T-helper 1 cell treated with Interleukin-12 subunit alpha and Interleukin-12 subunit beta and Interleukin-4 antibody, amounts not matched to agents 30 μg/mL and 1 μg/mL, for 36 hours (primary cell): ENCODE measurements at regions not wholly inside any gene's neighbourhood (a gene's known extent, or its start where the extent isn't known, plus 50 kb on each side); places are given as distances from the start of the nearest gene placed in this dataset.
"Not testable (repeated sequence)": the region's sequence is repeated elsewhere in the genome, so short reads cannot be mapped to it uniquely, and the experiment has no call there.

Experiments
- H3K27ac Mint-ChIP-seq: one replicate; pipeline ENCODE4 v1.8.0; 2021; ENCODE audit warnings: mild to moderate bottlenecking, mixed read lengths
- H3K27me3 Mint-ChIP-seq: one replicate; pipeline ENCODE4 v1.8.0; 2021; ENCODE audit warnings: low read depth, mixed read lengths
- H3K36me3 Mint-ChIP-seq: one replicate; pipeline ENCODE4 v1.8.0; 2021; ENCODE audit warnings: low read depth, mixed read lengths
- H3K4me1 Mint-ChIP-seq: one replicate; pipeline ENCODE4 v1.8.0; 2021; ENCODE audit warnings: low read depth, mixed read lengths
- H3K4me3 Mint-ChIP-seq: one replicate; pipeline ENCODE4 v1.8.0; 2021; ENCODE audit warnings: mild to moderate bottlenecking, moderate library complexity, mixed read lengths
- H3K9me3 Mint-ChIP-seq: one replicate; pipeline ENCODE4 v1.8.0; 2021; ENCODE audit warnings: mixed read lengths

DNA sequence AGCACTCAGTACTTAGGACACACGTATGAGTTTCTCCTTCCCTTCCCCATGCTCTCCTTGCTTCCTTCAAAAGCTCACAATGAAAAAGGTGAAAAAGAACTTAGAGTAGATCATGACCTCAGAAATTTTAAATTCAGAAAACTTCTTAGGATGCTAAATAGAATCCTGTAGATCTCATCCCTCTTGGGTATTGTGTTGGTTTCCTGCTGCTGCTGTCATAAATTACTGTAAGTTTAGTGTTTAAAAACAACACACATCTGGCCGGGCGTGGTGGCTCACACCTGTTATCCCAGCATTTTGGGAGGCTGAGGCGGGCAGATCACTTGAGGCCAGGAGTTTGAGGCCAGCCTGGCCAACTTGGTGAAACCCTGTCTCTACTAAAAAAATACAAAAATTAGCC lies 106.9 kb downstream of the SOCS6 start:
- not testable (repeated sequence) for H3K27ac Mint-ChIP-seq, H3K27me3 Mint-ChIP-seq, H3K9me3 Mint-ChIP-seq, H3K4me1 Mint-ChIP-seq, H3K36me3 Mint-ChIP-seq, H3K4me3 Mint-ChIP-seq

DNA sequence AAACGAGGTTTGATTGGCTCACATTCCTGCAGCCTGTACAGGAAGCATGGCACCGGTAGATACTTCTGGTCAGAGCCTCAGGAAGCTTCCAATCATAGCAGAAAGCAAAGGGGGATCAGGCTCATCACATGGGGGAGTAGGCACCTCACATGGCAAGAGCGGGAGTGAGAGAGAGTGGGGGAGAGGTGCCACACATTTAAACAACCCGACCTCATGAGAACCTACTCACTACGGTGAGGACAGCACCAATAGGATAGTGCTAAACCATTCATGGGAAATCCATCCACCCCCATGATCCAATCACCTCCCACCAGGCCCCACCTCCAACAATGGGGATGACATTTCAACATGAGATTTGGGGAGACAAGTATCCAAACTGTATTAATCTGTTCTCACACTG lies 105.8 kb downstream of the SOCS6 start:
- Mint-ChIP-seq H3K4me3 (no peak overlapping the region), H3K27me3 (no peaks in the 10 kb centered on the region), H3K9me3 (no peaks in the 10 kb centered on the region), H3K4me1 (no peaks in the 10 kb centered on the region), H3K27ac (no peak overlapping the region), H3K36me3 (no peaks in the 10 kb centered on the region)

DNA sequence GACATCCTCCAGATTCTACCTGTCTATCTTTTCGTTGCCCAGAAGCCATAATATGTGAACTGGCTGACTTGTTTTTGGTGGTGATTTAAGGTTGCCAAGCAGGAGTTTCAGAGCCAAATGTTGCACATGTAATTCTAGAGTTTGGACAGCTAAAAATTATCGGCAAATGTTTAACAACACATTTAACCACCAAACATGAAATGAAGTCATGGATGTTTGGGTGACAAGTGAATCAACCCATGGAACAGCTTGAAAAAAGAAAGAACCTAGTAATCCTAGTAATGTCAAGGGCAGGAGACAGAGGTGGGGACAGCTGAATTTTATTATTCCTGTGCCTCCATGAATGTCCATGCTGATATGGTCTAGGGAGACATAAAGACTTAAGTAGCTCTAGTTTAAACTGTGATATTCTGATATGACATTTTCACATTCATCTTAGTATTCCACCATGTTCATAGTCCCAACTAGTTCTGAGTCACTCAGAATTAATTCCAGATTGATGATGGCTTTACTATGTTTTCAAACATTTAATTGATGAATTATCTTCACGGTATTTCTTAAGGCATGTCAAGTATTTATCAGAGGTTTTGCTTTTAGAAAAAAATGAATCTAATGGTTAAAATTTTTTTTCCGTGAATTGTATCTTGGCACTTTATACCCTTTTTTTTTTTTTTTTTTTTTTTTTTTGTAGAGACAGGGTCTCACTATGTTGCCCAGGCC lies 101.7 kb downstream of the SOCS6 start:
- H3K9me3 Mint-ChIP-seq = no peaks in the 10 kb centered on the region
- no peaks in the 10 kb centered on the region for H3K4me1 Mint-ChIP-seq
- no peaks in the 10 kb centered on the region for H3K27me3 Mint-ChIP-seq
- H3K27ac Mint-ChIP-seq = no peak overlapping the region
- H3K36me3 Mint-ChIP-seq = no peaks in the 10 kb centered on the region
- H3K4me3 Mint-ChIP-seq = no peak overlapping the region

DNA sequence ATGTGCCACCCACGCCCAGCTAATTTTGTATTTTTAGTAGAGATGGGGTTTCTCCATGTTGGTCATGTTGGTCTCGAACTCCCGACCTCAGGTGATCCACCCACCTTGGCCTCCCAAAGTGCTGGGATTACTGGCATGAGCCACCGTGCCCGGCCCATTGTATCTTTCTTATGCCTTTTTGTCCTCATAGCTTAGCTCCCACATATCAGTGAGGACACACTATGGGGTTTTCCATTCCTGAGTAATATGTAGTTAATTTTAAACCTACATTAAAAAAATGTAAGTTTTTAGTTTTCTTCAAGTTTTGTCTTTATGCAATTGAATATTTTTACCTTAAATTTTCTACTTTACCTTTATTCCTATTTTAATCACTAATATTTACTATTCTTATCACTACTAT lies 100.2 kb downstream of the SOCS6 start:
- not testable (repeated sequence) for H3K4me1 Mint-ChIP-seq, H3K4me3 Mint-ChIP-seq, H3K27me3 Mint-ChIP-seq, H3K9me3 Mint-ChIP-seq, H3K27ac Mint-ChIP-seq, H3K36me3 Mint-ChIP-seq

DNA sequence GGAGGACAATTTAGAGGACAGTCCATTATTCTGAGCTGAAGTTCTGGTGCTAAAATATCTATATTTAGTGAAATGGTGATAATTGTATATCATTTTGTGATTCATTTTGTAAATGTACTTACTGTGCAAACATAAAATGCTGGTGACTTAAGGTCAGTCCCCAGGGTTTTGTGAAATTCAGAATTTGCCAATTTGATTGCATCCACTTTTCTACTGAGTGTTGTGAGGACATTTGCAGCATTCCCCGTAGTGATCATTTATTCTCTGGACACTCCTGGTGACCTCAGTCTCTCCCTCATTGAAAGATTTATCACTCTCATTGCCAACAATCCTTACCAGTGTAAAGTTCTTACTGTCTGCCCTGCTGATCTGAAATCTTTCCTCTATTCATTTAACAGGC lies 98.2 kb downstream of the SOCS6 start:
- no peaks in the 10 kb centered on the region for H3K36me3 Mint-ChIP-seq
- H3K4me1 Mint-ChIP-seq = no peaks in the 10 kb centered on the region
- no peaks in the 10 kb centered on the region for H3K27me3 Mint-ChIP-seq
- H3K4me3 Mint-ChIP-seq = no peak overlapping the region
- H3K9me3 Mint-ChIP-seq = no peaks in the 10 kb centered on the region
- H3K27ac Mint-ChIP-seq = no peak overlapping the region

- no peaks in the 10 kb centered on the region for H3K9me3 Mint-ChIP-seq
- H3K27me3 Mint-ChIP-seq = no peaks in the 10 kb centered on the region
- no peak overlapping the region for H3K27ac Mint-ChIP-seq
- H3K36me3 Mint-ChIP-seq = no peaks in the 10 kb centered on the region
- peaks cover 2% of the 10 kb centered on the region for H3K4me1 Mint-ChIP-seq
- no peak overlapping the region for H3K4me3 Mint-ChIP-seq
Measured at GRCh38 chr18:70386582-70386981, 97.7 kb downstream of the SOCS6 start.

GRCh38 chr18:70385474-70385873 lies 96.6 kb downstream of the SOCS6 start:
- peaks cover 3% of the 10 kb centered on the region for H3K4me1 Mint-ChIP-seq
- H3K9me3 Mint-ChIP-seq = no peaks in the 10 kb centered on the region
- H3K36me3 Mint-ChIP-seq = no peaks in the 10 kb centered on the region
- H3K27ac Mint-ChIP-seq = no peak overlapping the region
- no peaks in the 10 kb centered on the region for H3K27me3 Mint-ChIP-seq
- no peak overlapping the region for H3K4me3 Mint-ChIP-seq

- H3K27me3 Mint-ChIP-seq = no peaks in the 10 kb centered on the region
- H3K4me1 Mint-ChIP-seq = peaks cover 3% of the 10 kb centered on the region
- H3K9me3 Mint-ChIP-seq = no peaks in the 10 kb centered on the region
- H3K4me3 Mint-ChIP-seq = no peak overlapping the region
- no peaks in the 10 kb centered on the region for H3K36me3 Mint-ChIP-seq
- H3K27ac Mint-ChIP-seq = no peak overlapping the region
Measured at GRCh38 chr18:70384181-70384790, 95.4 kb downstream of the SOCS6 start.

- no peak overlapping the region for H3K27ac Mint-ChIP-seq
- H3K9me3 Mint-ChIP-seq = no peaks in the 10 kb centered on the region
- no peaks in the 10 kb centered on the region for H3K36me3 Mint-ChIP-seq
- H3K4me3 Mint-ChIP-seq = no peak overlapping the region
- no peaks in the 10 kb centered on the region for H3K27me3 Mint-ChIP-seq
- H3K4me1 Mint-ChIP-seq = peaks cover 3% of the 10 kb centered on the region
Measured at GRCh38 chr18:70382992-70383717, 94.3 kb downstream of the SOCS6 start.

DNA sequence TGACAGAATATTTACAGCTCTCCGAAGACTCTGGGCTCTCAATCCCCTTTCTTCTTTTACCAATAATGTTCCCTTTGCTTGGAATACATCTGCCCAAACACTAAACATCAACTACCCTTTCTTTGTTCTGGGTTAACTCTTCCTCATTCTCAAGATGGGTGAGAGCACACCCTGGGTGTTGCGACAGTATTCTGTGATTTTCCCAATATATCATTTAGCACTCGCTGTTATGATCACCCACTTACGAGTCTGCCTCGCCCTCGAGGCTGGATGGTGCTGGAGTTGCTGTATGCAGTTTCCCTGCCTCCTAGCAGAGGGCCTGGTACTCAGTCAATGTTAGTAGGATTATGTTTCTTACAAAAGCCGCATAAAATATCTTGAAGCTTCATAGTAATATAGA lies 93.2 kb downstream of the SOCS6 start:
- Mint-ChIP-seq H3K36me3 (no peaks in the 10 kb centered on the region), H3K4me1 (peaks cover 3% of the 10 kb centered on the region), H3K27ac (no peak overlapping the region), H3K4me3 (no peak overlapping the region), H3K9me3 (no peaks in the 10 kb centered on the region), H3K27me3 (no peaks in the 10 kb centered on the region)

DNA sequence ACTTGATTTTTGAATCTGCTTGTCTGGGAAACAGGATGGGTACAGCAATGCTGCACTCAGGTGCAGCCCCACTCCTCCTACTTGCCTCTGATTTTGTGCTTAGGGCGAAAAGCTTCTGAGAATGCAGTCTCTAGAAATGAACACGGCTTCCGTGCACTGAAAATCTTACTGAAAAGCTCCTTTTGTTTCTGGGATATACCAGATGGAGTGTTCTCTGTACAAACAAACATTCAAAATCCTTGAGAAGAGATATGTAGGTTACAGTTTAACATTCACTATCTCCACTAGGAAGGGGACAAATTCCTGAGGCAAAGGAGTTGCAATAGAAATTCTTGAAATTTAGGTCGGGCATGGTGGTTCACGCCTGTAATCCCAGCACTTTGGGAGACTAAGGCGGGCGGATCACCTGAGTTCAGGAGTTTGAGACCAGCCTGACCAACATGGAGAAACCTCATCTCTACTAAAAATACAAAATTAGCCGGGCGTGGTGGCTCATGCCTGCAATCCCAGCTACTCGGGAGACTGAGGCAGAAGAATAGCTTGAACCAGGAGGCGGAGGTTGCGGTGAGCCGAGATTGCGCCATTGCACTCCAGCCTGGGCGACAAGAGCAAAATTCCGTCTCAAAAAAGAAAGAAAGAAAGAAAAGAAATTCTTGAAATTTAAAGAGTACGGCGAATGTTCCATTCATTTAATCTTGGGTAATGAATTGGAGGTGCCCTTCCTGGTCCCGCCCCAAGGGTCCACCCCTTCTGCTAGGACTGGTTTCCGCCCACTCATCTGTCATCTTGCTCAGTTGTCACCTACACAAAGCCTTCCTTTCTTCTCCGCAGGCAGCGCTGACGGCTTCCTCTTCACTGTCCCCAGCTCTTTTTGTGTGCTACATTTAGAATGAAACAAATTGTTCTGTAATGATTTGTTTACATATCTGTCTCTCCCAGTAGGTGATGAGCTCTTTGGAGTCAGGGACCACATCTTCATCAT lies 92.4 kb downstream of the SOCS6 start:
- Mint-ChIP-seq H3K9me3 (no peaks in the 10 kb centered on the region), H3K4me1 (peaks cover 3% of the 10 kb centered on the region), H3K27ac (no peak overlapping the region), H3K36me3 (no peaks in the 10 kb centered on the region), H3K4me3 (no peak overlapping the region), H3K27me3 (no peaks in the 10 kb centered on the region)
